Gastroesophageal sphincter (tissue), 4 donors: ENCODE measurements at regions not wholly inside any gene's neighbourhood (a gene's known extent, or its start where the extent isn't known, plus 50 kb on each side); places are given as distances from the start of the nearest gene placed in this dataset.

Experiments used
- ATAC-seq: fragments of 150-250 bp; one replicate; pipeline ENCODE4 v1.9.1; 2016; ENCODE audit warnings: mild to moderate bottlenecking, moderate library complexity
- H3K27ac ChIP-seq, 4 donors: fragments of 200-600 bp; sonication (generic) in 3 of 4; 1 replicate in 3 of 4; 2 replicates in 1 of 4; pipeline ENCODE4 v1.5.1; 2016 to 2019
- H3K27me3 ChIP-seq: fragments of 200-600 bp; sonication (generic); one replicate; pipeline ENCODE4 v1.5.1; 2019
- H3K36me3 ChIP-seq, 2 donors: fragments of 200-600 bp; sonication (generic); one replicate each; pipeline ENCODE4 v1.5.1; 2019; ENCODE audit warnings: control low read depth in 1 of 2
- H3K4me1 ChIP-seq, 3 donors: fragments of 200-600 bp; sonication (generic); 1 replicate in 2 of 3; 2 replicates in 1 of 3; pipeline ENCODE4 v1.5.1; 2016 to 2019; ENCODE audit warnings: control low read depth in 2 of 3
- H3K4me3 ChIP-seq, 2 donors: fragments of 200-600 bp; sonication (generic); one replicate each; pipeline ENCODE4 v1.5.1; 2019; ENCODE audit warnings: mild to moderate bottlenecking in 1 of 2, moderate library complexity in 1 of 2
- H3K9me3 ChIP-seq, 3 donors: fragments of 200-600 bp; sonication (generic); one replicate each; pipeline ENCODE4 v1.5.1; 2017 to 2019; ENCODE audit warnings: control low read depth in 2 of 3
- EP300 ChIP-seq: sonication (generic); formaldehyde crosslinking; IDR thresholded peaks from one replicate; pipeline ENCODE4 v1.6.1; 2017; ENCODE audit warnings: antibody characterized with exemption, mild to moderate bottlenecking
- POLR2A ChIP-seq, 2 donors: fragments of 450-650 bp; IDR thresholded peaks; one replicate each; pipeline ENCODE4 v1.6.1; 2017; ENCODE audit warnings: antibody characterized with exemption in 2 of 2, mild to moderate bottlenecking in 2 of 2, moderate library complexity in 1 of 2
- POLR2AphosphoS5 ChIP-seq: sonication (generic); formaldehyde crosslinking; IDR thresholded peaks from one replicate; pipeline ENCODE4 v1.6.1; 2017; ENCODE audit warnings: antibody characterized with exemption
- WGBS, 2 donors: methylation state at CpG; one replicate each; pipeline ENCODE4 v1.1.5; 2018; ENCODE audit warnings: low coverage in 1 of 2; 5-methylcytosine and 5-hydroxymethylcytosine counted together
- TF ChIP-seq, protein P1 (sequence below), 4 experiments: fragments of 200-600 bp in 2 of 4; fragments of 450-650 bp in 2 of 4; sonication (generic) in 1 of 4; IDR thresholded peaks; one replicate each; pipeline ENCODE4 v1.5.1; 2017 to 2019; ENCODE audit warnings: antibody characterized with exemption in 4 of 4, mild to moderate bottlenecking in 2 of 4, moderate library complexity in 2 of 4

DNA sequence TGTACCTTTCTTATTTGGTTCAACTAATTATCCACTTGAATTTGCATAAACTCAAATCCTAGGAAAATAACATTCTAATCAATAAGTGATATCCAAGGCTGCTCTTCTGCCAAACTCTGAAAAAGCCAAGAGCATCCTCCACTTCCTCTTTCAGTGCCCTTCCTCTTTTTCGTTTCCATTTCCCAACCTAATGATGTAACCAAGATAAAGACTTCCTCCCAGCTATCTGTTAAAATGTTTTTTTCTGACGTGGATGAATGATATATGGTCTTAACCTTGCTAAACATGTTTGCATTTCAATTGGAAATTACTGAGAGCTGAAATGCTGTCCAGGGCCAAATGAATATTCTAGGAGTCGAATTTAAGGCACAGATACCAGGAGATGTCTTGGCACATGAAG lies 459.5 kb upstream of the PDE3A start:
- Histone ChIP-seq H3K27ac (no peak overlapping the region), H3K9me3 (no peaks in the 10 kb centered on the region), H3K36me3 (no peaks in the 10 kb centered on the region), H3K4me3 (no peak overlapping the region), H3K4me1 (no peaks in the 10 kb centered on the region), H3K27me3 (no peaks in the 10 kb centered on the region)
- TF ChIP-seq, protein P1, sequence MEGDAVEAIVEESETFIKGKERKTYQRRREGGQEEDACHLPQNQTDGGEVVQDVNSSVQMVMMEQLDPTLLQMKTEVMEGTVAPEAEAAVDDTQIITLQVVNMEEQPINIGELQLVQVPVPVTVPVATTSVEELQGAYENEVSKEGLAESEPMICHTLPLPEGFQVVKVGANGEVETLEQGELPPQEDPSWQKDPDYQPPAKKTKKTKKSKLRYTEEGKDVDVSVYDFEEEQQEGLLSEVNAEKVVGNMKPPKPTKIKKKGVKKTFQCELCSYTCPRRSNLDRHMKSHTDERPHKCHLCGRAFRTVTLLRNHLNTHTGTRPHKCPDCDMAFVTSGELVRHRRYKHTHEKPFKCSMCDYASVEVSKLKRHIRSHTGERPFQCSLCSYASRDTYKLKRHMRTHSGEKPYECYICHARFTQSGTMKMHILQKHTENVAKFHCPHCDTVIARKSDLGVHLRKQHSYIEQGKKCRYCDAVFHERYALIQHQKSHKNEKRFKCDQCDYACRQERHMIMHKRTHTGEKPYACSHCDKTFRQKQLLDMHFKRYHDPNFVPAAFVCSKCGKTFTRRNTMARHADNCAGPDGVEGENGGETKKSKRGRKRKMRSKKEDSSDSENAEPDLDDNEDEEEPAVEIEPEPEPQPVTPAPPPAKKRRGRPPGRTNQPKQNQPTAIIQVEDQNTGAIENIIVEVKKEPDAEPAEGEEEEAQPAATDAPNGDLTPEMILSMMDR (IDR thresholded peaks at IDR 0.05) = no peak
- TF ChIP-seq POLR2A (IDR thresholded peaks at IDR 0.05) = no peak
- no peak for TF ChIP-seq POLR2AphosphoS5
- no peak for TF ChIP-seq EP300
- no peak for ATAC-seq
- WGBS, 2 donors = 55 to 56% methylated on average over 3 of the region's 3 CpGs

DNA sequence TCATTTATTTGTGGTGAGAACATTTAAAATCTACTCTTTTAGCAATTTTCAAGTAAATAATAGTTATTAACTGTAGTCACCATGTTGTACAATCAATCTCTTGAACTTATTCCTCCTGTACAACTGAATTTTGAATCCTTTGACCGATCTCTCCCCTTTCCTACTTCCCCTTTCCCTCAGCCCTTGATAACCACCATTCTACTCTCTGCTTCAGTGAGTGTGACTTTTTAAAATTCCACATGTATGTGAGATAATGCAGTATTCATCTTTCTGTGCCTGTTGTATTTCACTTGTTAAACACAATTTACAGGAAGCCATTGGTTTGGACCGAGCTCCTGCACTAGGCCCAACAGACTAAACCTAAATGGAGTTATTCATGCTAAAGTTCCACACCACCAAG lies 458.9 kb upstream of the PDE3A start:
- Histone ChIP-seq H3K9me3 (no peaks in the 10 kb centered on the region), H3K36me3 (no peaks in the 10 kb centered on the region), H3K4me1 (no peaks in the 10 kb centered on the region), H3K27ac (no peak overlapping the region), H3K4me3 (no peak overlapping the region), H3K27me3 (no peaks in the 10 kb centered on the region)
- WGBS, 2 donors = 25 to 50% methylated on average over 2 of the region's 2 CpGs
- ATAC-seq = no peak
- TF ChIP-seq EP300 (no peak), POLR2AphosphoS5 (no peak)
- TF ChIP-seq, protein P1 (IDR thresholded peaks at IDR 0.05) = no peak

DNA sequence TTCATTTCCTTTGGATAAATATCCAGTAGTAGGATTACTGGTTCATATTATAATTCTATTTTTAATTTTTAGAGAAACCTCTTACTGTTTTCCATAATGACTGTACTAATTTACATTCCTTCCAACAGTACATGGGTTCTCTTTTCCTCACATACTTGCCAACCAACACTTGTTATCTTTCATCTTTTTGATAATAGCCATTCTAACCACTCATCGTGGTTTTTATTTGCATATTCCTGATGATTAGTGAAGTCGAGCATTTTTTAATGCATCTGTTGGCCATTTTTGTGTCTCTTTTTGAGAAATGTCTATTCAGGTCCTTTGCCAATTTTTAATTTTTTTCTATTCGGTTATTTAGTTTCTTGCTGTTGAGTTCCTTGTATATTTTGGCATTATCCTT lies 457.7 kb upstream of the PDE3A start:
- Histone ChIP-seq H3K36me3 (no peaks in the 10 kb centered on the region), H3K9me3 (no peaks in the 10 kb centered on the region), H3K4me3 (no peak overlapping the region), H3K4me1 (peaks cover 0 to 8% (median 0%) of the 10 kb centered on the region in 3 donors), H3K27ac (no peak overlapping the region), H3K27me3 (no peaks in the 10 kb centered on the region)
- TF ChIP-seq, protein P1 (IDR thresholded peaks at IDR 0.05) = no peak
- TF ChIP-seq POLR2AphosphoS5 (no peak), POLR2A (IDR thresholded peaks at IDR 0.05) (no peak), EP300 (no peak)
- WGBS, 2 donors = 29 to 68% methylated on average over 3 of the region's 3 CpGs
- no peak for ATAC-seq

DNA sequence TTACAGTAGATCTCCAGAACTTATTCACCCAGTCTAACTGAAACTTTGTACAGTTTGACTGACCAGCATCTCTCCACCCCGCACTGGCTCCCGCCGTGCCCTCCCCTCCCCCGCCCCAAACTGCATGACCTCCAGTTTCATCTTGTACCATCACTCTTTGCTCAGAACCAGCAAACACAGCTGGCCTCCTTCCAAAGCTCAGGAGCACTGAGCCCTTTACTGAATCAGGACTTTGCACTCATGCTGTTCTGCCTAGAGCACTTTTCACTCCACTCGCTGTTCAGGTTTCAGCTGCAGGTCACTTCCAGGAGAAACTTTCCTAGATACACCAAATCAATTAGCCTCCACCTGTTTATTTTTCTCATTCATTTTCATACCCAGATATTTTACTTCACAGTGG lies 455.3 kb upstream of the PDE3A start:
- ATAC-seq = no peak
- H3K4me1 ChIP-seq = peaks cover 0 to 25% (median 0%) of the 10 kb centered on the region in 3 donors
- WGBS, 2 donors = 56 to 76% methylated on average over 4 of the region's 5 CpGs

More for the DNA sequence above, 455.3 kb upstream of the PDE3A start:
- no peaks in the 10 kb centered on the region for H3K9me3 ChIP-seq
- no peaks in the 10 kb centered on the region for H3K27me3 ChIP-seq
- H3K27ac ChIP-seq = no peak overlapping the region
- H3K4me3 ChIP-seq = no peak overlapping the region
- TF ChIP-seq, protein P1 (IDR thresholded peaks at IDR 0.05) = no peak
- TF ChIP-seq POLR2A (IDR thresholded peaks at IDR 0.05) (no peak), POLR2AphosphoS5 (no peak), EP300 (no peak)
- no peaks in the 10 kb centered on the region for H3K36me3 ChIP-seq
